PC-9 (cell line): ENCODE measurements at regions not wholly inside any gene's neighbourhood (a gene's known extent, or its start where the extent isn't known, plus 50 kb on each side); places are given as distances from the start of the nearest gene placed in this dataset.

ENCODE experiments used
- BruUV-seq: library from RNA; stranded (reverse); fragments of 400-500 nt; replicated peaks from 2 replicates; lab custom pipeline; 2021; lab: Mats Ljungman, UMichigan
- CTCF ChIA-PET: fragments of 300-600 bp; sonication (Branson Sonifier 250); formaldehyde crosslinking; loops from one replicate; lab custom pipeline; 2022; ENCODE audit warnings: antibody characterized with exemption; lab: Charles Lee
- POLR2A ChIA-PET: fragments of 300-600 bp; sonication (Branson Sonifier 250); formaldehyde crosslinking; loops from one replicate; lab custom pipeline; 2022; ENCODE audit warnings: antibody characterized with exemption; ENCODE audit not compliant: unreplicated experiment; lab: Charles Lee
- DNase-seq, 2 experiments: peaks; one replicate each; pipeline versions ENCODE4 v3.0.0 to v3.0.0-alpha.2; 2015 to 2022; ENCODE audit warnings: mixed read lengths in 1 of 2
- H2AFZ ChIP-seq: fragments of 200-600 bp; sonication (generic); 2 replicates; pipeline ENCODE4 v1.8.1; 2017; ENCODE audit warnings: antibody characterized with exemption
- H3F3A ChIP-seq: fragments of 200-600 bp; sonication (generic); 2 replicates; pipeline ENCODE4 v1.8.1; 2017; ENCODE audit warnings: antibody characterized with exemption, mild to moderate bottlenecking, low read depth; ENCODE audit not compliant: insufficient read depth
- H3K27ac ChIP-seq: fragments of 200-600 bp; sonication (generic); 2 replicates; pipeline ENCODE4 v1.6.1; 2016; ENCODE audit warnings: mixed run types
- H3K27me3 ChIP-seq: fragments of 200-600 bp; sonication (generic); 2 replicates; pipeline ENCODE4 v1.6.1; 2016; ENCODE audit warnings: low read depth, mixed run types; ENCODE audit not compliant: insufficient read depth
- H3K36me3 ChIP-seq: fragments of 200-600 bp; sonication (generic); 2 replicates; pipeline ENCODE4 v1.6.1; 2016; ENCODE audit warnings: low read depth, mixed run types
- H3K4me1 ChIP-seq: fragments of 200-600 bp; sonication (generic); replicated peaks from 2 replicates; pipeline ENCODE4 v1.6.1; 2016; ENCODE audit warnings: mixed run types; ENCODE audit not compliant: insufficient read depth
- H3K4me2 ChIP-seq: fragments of 200-600 bp; sonication (generic); 2 replicates; pipeline ENCODE4 v1.6.1; 2017; ENCODE audit warnings: mixed run types
- H3K4me3 ChIP-seq: fragments of 200-600 bp; sonication (generic); 2 replicates; pipeline ENCODE4 v1.6.1; 2016; ENCODE audit warnings: mixed run types
- H3K79me2 ChIP-seq: fragments of 200-600 bp; sonication (generic); 2 replicates; pipeline ENCODE4 v1.6.1; 2017; ENCODE audit warnings: low read depth, mixed run types
- H3K9me2 ChIP-seq: fragments of 200-600 bp; sonication (generic); 2 replicates; pipeline ENCODE4 v1.8.1; 2017; ENCODE audit warnings: mild to moderate bottlenecking; ENCODE audit not compliant: insufficient read depth
- H3K9me3 ChIP-seq: fragments of 200-600 bp; sonication (generic); 2 replicates; pipeline ENCODE4 v1.8.1; 2016; ENCODE audit warnings: low read depth; ENCODE audit not compliant: insufficient read depth
- H4K20me1 ChIP-seq: fragments of 200-600 bp; sonication (generic); 2 replicates; pipeline ENCODE4 v1.8.1; 2017; ENCODE audit not compliant: insufficient read depth
- CTCF ChIP-seq: fragments of 200-600 bp; sonication (generic); conservative IDR thresholded peaks from 2 replicates; pipeline ENCODE4 v1.6.1; 2017; ENCODE audit warnings: mixed run types, antibody characterized with exemption, mild to moderate bottlenecking, moderate library complexity
- EZH2 ChIP-seq: fragments of 200-600 bp; sonication (generic); IDR thresholded peaks from 2 replicates; pipeline ENCODE4 v1.8.0; 2017; ENCODE audit warnings: antibody characterized with exemption, low read depth
- intact Hi-C: fragments of 100-400 bp; cut with micrococcal nuclease; formaldehyde crosslinking; loops from one replicate; pipeline ENCODE4 v1.10.0; 2022; ENCODE audit not compliant: unreplicated experiment

DNA sequence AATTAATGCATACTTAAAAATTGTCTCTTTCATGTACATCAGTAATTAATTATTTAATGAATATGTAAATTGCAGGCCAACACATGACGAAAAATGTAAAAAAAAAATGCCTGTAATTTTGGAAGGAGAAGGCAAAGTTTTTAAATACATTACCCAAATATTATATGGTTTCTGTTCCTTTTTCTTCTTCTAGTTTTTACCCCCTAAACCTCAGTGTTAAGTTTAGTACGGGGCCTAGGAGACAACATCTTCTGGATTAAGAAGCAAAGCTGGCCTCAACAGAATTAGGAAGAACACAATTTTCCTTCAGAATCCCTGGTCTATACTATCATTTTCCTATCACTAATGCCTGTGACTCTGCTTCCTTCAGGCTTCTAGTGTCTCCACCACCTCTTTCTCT is 459.3 kb upstream of the NRP1 start:
- Histone ChIP-seq H3K9me2 (no peaks in the 10 kb centered on the region), H2AFZ (no peak overlapping the region), H3K4me3 (no peak overlapping the region), H3K9me3 (no peaks in the 10 kb centered on the region), H3K4me2 (no peak overlapping the region), H3F3A (no peaks in the 10 kb centered on the region), H3K4me1 (no peaks in the 10 kb centered on the region), H3K27ac (no peak overlapping the region), H3K79me2 (no peaks in the 10 kb centered on the region), H4K20me1 (no peaks in the 10 kb centered on the region), H3K36me3 (no peaks in the 10 kb centered on the region), H3K27me3 (no peaks in the 10 kb centered on the region)
- ChIA-PET CTCF (no interaction called here), POLR2A (no interaction called here)
- TF ChIP-seq EZH2 (no peak), CTCF (no peak)
- BruUV-seq = no TSS peak
- intact Hi-C loops = no loop called here
- DNase-seq = no peak

DNA sequence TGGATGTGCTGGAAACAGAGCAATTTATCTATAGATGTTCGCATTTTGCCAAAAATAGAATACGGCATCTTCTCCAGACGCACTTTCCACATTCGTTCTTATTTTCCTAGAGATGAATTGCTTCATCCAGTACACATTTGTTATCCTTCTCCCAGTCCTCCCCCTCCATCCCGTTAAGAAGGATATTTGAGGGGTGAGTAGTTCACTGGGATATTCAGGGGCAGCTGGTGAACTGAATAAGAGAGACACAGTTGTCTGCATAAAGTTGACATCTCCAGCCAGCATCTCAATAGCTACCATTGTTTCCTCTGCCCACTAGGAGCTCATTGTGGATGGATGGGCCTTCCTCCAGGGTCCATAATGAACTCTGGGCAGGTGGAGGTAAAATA is 456.8 kb upstream of the NRP1 start:
- Histone ChIP-seq H3K27me3 (no peaks in the 10 kb centered on the region), H3K36me3 (no peaks in the 10 kb centered on the region), H3K4me1 (no peaks in the 10 kb centered on the region), H3K9me2 (no peaks in the 10 kb centered on the region), H3F3A (no peaks in the 10 kb centered on the region), H3K4me2 (no peak overlapping the region), H3K4me3 (no peak overlapping the region), H4K20me1 (no peaks in the 10 kb centered on the region), H3K9me3 (no peaks in the 10 kb centered on the region), H3K79me2 (no peaks in the 10 kb centered on the region), H2AFZ (no peak overlapping the region), H3K27ac (no peak overlapping the region)
- BruUV-seq = no TSS peak
- CTCF ChIA-PET = no interaction called here
- POLR2A ChIA-PET = no interaction called here
- intact Hi-C loops = no loop called here
- no peak for DNase-seq
- TF ChIP-seq CTCF (no peak), EZH2 (no peak)

- Histone ChIP-seq H3K36me3 (no peaks in the 10 kb centered on the region), H3K4me2 (no peak overlapping the region), H3F3A (no peaks in the 10 kb centered on the region), H3K4me1 (no peaks in the 10 kb centered on the region), H2AFZ (no peak overlapping the region), H3K27ac (no peak overlapping the region), H3K4me3 (no peak overlapping the region), H3K79me2 (no peaks in the 10 kb centered on the region), H3K9me2 (no peaks in the 10 kb centered on the region), H4K20me1 (no peaks in the 10 kb centered on the region), H3K9me3 (no peaks in the 10 kb centered on the region), H3K27me3 (no peaks in the 10 kb centered on the region)
- ChIA-PET POLR2A (no interaction called here), CTCF (no interaction called here)
- BruUV-seq = no TSS peak
- no peak for DNase-seq
- intact Hi-C loops = no loop called here
- TF ChIP-seq CTCF = no peak
- TF ChIP-seq EZH2 = no peak
These were observed 456.2 kb upstream of the NRP1 start for GRCh38 chr10:33790521-33791271.
